Lower leg skin (tissue), 3 donors: ENCODE measurements at regions not wholly inside any gene's neighbourhood (a gene's known extent, or its start where the extent isn't known, plus 50 kb on each side); places are given as distances from the start of the nearest gene placed in this dataset.

ENCODE experiments used
- CTCF ChIP-seq, 3 donors: fragments of 450-650 bp; IDR thresholded peaks; one replicate each; pipeline ENCODE4 v1.5.1; 2016; ENCODE audit warnings: antibody characterized with exemption in 3 of 3, mild to moderate bottlenecking in 3 of 3, moderate library complexity in 2 of 3
- POLR2A ChIP-seq, 2 donors: fragments of 450-650 bp; IDR thresholded peaks; one replicate each; pipeline ENCODE4 v1.6.1; 2016 to 2017; ENCODE audit warnings: antibody characterized with exemption in 2 of 2, mild to moderate bottlenecking in 1 of 2, moderate library complexity in 1 of 2

- no peak for TF ChIP-seq CTCF (IDR thresholded peaks at IDR 0.05)
- no peak for TF ChIP-seq POLR2A (IDR thresholded peaks at IDR 0.05)
Observed at GRCh38 chr2:239538357-239539052, 137.7 kb upstream of the HDAC4 start.
